ENCODE measurements at regions not wholly inside any gene's neighbourhood (a gene's known extent, or its start where the extent isn't known, plus 50 kb on each side); places are given as distances from the start of the nearest gene placed in this dataset.

DNA sequence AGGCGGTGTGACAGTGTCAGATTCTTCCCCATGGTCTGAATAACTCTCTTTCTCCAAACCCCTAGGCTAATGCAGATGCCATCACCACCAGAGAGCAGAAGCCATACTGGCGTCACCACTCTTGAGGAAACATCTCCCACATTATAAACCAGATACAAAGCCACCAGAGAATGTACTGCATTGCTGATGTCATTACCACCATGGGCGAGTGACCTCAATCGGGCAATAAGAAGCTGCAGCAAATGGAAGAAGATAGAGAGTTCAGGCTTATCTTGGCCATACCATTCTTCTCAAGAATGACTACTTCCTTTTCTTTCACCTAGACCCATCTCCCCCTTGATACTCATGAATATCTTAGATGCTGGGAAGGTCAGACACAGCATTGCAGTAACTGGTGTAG, 1157.2 kb downstream of the TMEM121 start (continued):
- TF ChIP-seq, protein P1, sequence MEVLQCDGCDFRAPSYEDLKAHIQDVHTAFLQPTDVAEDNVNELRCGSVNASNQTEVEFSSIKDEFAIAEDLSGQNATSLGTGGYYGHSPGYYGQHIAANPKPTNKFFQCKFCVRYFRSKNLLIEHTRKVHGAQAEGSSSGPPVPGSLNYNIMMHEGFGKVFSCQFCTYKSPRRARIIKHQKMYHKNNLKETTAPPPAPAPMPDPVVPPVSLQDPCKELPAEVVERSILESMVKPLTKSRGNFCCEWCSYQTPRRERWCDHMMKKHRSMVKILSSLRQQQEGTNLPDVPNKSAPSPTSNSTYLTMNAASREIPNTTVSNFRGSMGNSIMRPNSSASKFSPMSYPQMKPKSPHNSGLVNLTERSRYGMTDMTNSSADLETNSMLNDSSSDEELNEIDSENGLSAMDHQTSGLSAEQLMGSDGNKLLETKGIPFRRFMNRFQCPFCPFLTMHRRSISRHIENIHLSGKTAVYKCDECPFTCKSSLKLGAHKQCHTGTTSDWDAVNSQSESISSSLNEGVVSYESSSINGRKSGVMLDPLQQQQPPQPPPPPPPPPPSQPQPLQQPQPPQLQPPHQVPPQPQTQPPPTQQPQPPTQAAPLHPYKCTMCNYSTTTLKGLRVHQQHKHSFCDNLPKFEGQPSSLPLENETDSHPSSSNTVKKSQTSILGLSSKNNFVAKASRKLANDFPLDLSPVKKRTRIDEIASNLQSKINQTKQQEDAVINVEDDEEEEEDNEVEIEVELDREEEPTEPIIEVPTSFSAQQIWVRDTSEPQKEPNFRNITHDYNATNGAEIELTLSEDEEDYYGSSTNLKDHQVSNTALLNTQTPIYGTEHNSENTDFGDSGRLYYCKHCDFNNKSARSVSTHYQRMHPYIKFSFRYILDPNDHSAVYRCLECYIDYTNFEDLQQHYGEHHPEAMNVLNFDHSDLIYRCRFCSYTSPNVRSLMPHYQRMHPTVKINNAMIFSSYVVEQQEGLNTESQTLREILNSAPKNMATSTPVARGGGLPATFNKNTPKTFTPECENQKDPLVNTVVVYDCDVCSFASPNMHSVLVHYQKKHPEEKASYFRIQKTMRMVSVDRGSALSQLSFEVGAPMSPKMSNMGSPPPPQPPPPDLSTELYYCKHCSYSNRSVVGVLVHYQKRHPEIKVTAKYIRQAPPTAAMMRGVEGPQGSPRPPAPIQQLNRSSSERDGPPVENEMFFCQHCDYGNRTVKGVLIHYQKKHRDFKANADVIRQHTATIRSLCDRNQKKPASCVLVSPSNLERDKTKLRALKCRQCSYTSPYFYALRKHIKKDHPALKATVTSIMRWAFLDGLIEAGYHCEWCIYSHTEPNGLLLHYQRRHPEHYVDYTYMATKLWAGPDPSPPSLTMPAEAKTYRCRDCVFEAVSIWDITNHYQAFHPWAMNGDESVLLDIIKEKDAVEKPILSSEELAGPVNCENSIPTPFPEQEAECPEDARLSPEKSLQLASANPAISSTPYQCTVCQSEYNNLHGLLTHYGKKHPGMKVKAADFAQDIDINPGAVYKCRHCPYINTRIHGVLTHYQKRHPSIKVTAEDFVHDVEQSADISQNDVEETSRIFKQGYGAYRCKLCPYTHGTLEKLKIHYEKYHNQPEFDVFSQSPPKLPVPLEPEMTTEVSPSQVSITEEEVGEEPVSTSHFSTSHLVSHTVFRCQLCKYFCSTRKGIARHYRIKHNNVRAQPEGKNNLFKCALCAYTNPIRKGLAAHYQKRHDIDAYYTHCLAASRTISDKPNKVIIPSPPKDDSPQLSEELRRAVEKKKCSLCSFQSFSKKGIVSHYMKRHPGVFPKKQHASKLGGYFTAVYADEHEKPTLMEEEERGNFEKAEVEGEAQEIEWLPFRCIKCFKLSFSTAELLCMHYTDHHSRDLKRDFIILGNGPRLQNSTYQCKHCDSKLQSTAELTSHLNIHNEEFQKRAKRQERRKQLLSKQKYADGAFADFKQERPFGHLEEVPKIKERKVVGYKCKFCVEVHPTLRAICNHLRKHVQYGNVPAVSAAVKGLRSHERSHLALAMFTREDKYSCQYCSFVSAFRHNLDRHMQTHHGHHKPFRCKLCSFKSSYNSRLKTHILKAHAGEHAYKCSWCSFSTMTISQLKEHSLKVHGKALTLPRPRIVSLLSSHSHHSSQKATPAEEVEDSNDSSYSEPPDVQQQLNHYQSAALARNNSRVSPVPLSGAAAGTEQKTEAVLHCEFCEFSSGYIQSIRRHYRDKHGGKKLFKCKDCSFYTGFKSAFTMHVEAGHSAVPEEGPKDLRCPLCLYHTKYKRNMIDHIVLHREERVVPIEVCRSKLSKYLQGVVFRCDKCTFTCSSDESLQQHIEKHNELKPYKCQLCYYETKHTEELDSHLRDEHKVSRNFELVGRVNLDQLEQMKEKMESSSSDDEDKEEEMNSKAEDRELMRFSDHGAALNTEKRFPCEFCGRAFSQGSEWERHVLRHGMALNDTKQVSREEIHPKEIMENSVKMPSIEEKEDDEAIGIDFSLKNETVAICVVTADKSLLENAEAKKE (CRISPR knock-in tag; IDR thresholded peaks at IDR 0.05), result no peak
- no peak for TF ChIP-seq REST (IDR thresholded peaks at IDR 0.05; ENCODE audit: unreplicated experiment)
- no peak for TF ChIP-seq NANOG (IDR thresholded peaks at IDR 0.05; ENCODE audit: borderline replicate concordance)
- TF ChIP-seq ZNF114 (CRISPR knock-in tag; IDR thresholded peaks at IDR 0.05), result no peak
- TF ChIP-seq CTCF (conservative IDR thresholded peaks at IDR 0.05; ENCODE audit: low read depth in 2 of 2), result no peak
